ENCODE measurements at regions not wholly inside any gene's neighbourhood (a gene's known extent, or its start where the extent isn't known, plus 50 kb on each side); places are given as distances from the start of the nearest gene placed in this dataset.

- no peak for TF ChIP-seq CTCF (conservative IDR thresholded peaks at IDR 0.05 in 1 of 2, IDR thresholded peaks at IDR 0.05 in 1 of 2; ENCODE audit: low read depth in 1 of 2, low read length in 2 of 2)
- no peak for TF ChIP-seq EZH2 (IDR thresholded peaks at IDR 0.05; ENCODE audit: low read length, missing control alignments)
These were observed 104.4 kb downstream of the NOL4 start for GRCh38 chr18:34120294-34120693.
